Stomach (tissue), 4 donors: ENCODE measurements at regions not wholly inside any gene's neighbourhood (a gene's known extent, or its start where the extent isn't known, plus 50 kb on each side); places are given as distances from the start of the nearest gene placed in this dataset.
"Not testable (repeated sequence)": the region's sequence is repeated elsewhere in the genome, so short reads cannot be mapped to it uniquely, and the experiment has no call there.

Source experiments
- CTCF ChIP-seq, 7 experiments: fragments of 450-650 bp in 4 of 7; fragments of 200-600 bp in 3 of 7; sonication (generic) in 3 of 7; IDR thresholded peaks; one replicate each; pipeline ENCODE4 v1.5.1; 2016 to 2019; ENCODE audit warnings: antibody characterized with exemption in 7 of 7, control low read depth in 2 of 7, mild to moderate bottlenecking in 1 of 7
- POLR2A ChIP-seq, 4 donors: fragments of 450-650 bp; IDR thresholded peaks; one replicate each; pipeline ENCODE4 v1.6.1; 2016; ENCODE audit warnings: antibody characterized with exemption in 4 of 4, control low read depth in 2 of 4, mild to moderate bottlenecking in 1 of 4, moderate library complexity in 1 of 4
- POLR2AphosphoS5 ChIP-seq, 3 donors: sonication (generic); formaldehyde crosslinking; IDR thresholded peaks; one replicate each; pipeline ENCODE4 v1.6.1; 2016; ENCODE audit warnings: antibody characterized with exemption in 3 of 3

GRCh38 chr10:4401080-4401479 lies 424.9 kb upstream of the AKR1E2 start:
- TF ChIP-seq CTCF, POLR2A, POLR2AphosphoS5 (IDR thresholded peaks at IDR 0.05): not testable (repeated sequence)
